ENCODE measurements at regions not wholly inside any gene's neighbourhood (a gene's known extent, or its start where the extent isn't known, plus 50 kb on each side); places are given as distances from the start of the nearest gene placed in this dataset.

DNA sequence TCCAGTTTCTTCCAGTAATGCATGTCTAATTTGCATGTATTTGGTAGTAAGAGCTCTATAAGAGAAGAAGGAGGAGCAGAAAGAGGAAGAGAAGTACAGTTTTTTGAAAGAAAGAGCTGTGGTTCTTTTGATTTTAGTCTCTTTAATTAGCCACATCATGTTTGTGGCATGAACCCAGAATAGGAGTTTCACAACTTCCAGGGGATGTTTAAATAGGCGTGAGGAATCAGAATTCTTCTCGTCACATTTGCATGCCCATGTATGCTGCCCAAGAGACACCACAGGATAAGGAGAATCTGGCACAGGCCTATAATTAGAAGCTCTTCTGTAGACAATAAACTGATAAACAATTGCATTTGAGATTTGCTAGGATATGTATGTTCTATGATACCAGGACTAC lies 78.7 kb downstream of the GAS1 start:
- H3K36me3 ChIP-seq (replicated peaks in 1 of 2; ENCODE audit: control extremely low read depth in 1 of 2, control insufficient read depth in 1 of 2, extremely low read depth in 1 of 2, insufficient read depth in 2 of 2, low read length in 1 of 2): no peaks in the 10 kb centered on the region
- peaks cover 2% of the 10 kb centered on the region for H3K9me3 Mint-ChIP-seq (ENCODE audit: insufficient read depth)
- DNase-seq (no peak), ATAC-seq (ENCODE audit: low read depth) (no peak)
- H3K27ac ChIP-seq (ENCODE audit: low read length in 2 of 2): no peak overlapping the region
- ChIA-PET CTCF (no interaction called here), POLR2A (no interaction called here)
- no peak overlapping the region for H3K4me3 Mint-ChIP-seq
- no peaks in the 10 kb centered on the region for H3K9me3 ChIP-seq (ENCODE audit: control extremely low read depth in 1 of 3, control insufficient read depth in 2 of 3, insufficient read depth in 1 of 3, low read length in 2 of 3)
- H3K9ac ChIP-seq (ENCODE audit: low read length): no peak overlapping the region
- no peaks in the 10 kb centered on the region for H3K79me2 ChIP-seq (ENCODE audit: control insufficient read depth, insufficient read depth, low read length)
- H2AFZ ChIP-seq (ENCODE audit: insufficient read depth, low read depth, low read length, poor library complexity, severe bottlenecking): no peak overlapping the region
- H3K27ac Mint-ChIP-seq: no peak overlapping the region
- WGBS (ENCODE audit: insufficient coverage): no CpG with 5 or more reads among the region's 2 CpGs
- TF ChIP-seq EZH2 (IDR thresholded peaks at IDR 0.05; ENCODE audit: borderline replicate concordance, insufficient read depth, low read depth, low read length, poor library complexity, severe bottlenecking): no peak
- TF ChIP-seq, protein P1, sequence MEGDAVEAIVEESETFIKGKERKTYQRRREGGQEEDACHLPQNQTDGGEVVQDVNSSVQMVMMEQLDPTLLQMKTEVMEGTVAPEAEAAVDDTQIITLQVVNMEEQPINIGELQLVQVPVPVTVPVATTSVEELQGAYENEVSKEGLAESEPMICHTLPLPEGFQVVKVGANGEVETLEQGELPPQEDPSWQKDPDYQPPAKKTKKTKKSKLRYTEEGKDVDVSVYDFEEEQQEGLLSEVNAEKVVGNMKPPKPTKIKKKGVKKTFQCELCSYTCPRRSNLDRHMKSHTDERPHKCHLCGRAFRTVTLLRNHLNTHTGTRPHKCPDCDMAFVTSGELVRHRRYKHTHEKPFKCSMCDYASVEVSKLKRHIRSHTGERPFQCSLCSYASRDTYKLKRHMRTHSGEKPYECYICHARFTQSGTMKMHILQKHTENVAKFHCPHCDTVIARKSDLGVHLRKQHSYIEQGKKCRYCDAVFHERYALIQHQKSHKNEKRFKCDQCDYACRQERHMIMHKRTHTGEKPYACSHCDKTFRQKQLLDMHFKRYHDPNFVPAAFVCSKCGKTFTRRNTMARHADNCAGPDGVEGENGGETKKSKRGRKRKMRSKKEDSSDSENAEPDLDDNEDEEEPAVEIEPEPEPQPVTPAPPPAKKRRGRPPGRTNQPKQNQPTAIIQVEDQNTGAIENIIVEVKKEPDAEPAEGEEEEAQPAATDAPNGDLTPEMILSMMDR (IDR thresholded peaks at IDR 0.05): no peak
- no peaks in the 10 kb centered on the region for H3K27me3 Mint-ChIP-seq
- no peak overlapping the region for H3K4me2 ChIP-seq (replicated peaks; ENCODE audit: low read depth, low read length, poor library complexity, severe bottlenecking)
- H4K20me1 ChIP-seq (ENCODE audit: control insufficient read depth, insufficient read depth, low read length, poor library complexity, severe bottlenecking): no peaks in the 10 kb centered on the region
- H3K27me3 ChIP-seq (replicated peaks in 1 of 4; ENCODE audit: control extremely low read depth in 1 of 4, control insufficient read depth in 3 of 4, insufficient read depth in 4 of 4, low read length in 3 of 4): no peaks in the 10 kb centered on the region
- H3K4me1 Mint-ChIP-seq: no peaks in the 10 kb centered on the region
- intact Hi-C loops (cut with micrococcal nuclease): no loop called here
- no peaks in the 10 kb centered on the region for H3K4me1 ChIP-seq (ENCODE audit: control insufficient read depth in 2 of 2, insufficient read depth in 2 of 2, low read length in 2 of 2)
- no peak overlapping the region for H3K4me3 ChIP-seq (ENCODE audit: control extremely low read depth in 1 of 5, extremely low read depth in 1 of 5, insufficient read depth in 1 of 5, low read depth in 2 of 5, low read length in 4 of 5)

DNA sequence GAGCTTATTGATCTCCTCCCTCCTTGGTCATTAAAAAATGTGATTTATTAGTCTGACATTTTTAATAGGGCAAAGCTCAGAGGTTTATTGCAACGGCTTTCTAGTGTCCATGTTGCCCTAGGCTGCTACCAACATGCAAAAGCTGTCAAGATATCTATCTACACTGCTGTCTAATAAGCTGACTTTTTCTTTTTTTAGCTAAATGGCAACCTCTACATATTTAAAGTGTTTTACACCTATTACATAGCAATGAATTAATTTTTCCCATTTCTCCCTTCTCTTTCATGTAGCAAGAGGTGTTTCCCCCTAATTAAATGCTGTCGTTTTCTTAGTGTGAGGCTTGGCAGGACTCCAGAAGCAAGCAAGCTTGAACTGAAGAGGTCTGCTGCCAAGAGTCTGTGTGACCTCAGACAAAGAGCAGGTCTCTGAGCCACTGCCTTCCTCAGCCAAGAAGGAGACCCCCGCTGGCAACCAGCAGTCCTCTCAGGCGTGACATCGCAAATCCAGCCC lies 79.4 kb downstream of the GAS1 start:
- DNase-seq (no peak), ATAC-seq (ENCODE audit: low read depth) (no peak)
- Histone ChIP-seq H3K9ac (ENCODE audit: low read length) (no peak overlapping the region), H3K79me2 (ENCODE audit: control insufficient read depth, insufficient read depth, low read length) (no peaks in the 10 kb centered on the region), H3K4me1 (ENCODE audit: control insufficient read depth in 2 of 2, insufficient read depth in 2 of 2, low read length in 2 of 2) (no peaks in the 10 kb centered on the region), H3K9me3 (ENCODE audit: control extremely low read depth in 1 of 3, control insufficient read depth in 2 of 3, insufficient read depth in 1 of 3, low read length in 2 of 3) (no peaks in the 10 kb centered on the region), H3K4me2 (replicated peaks; ENCODE audit: low read depth, low read length, poor library complexity, severe bottlenecking) (no peak overlapping the region), H4K20me1 (ENCODE audit: control insufficient read depth, insufficient read depth, low read length, poor library complexity, severe bottlenecking) (no peaks in the 10 kb centered on the region), H3K27ac (ENCODE audit: low read length in 2 of 2) (no peak overlapping the region), H2AFZ (ENCODE audit: insufficient read depth, low read depth, low read length, poor library complexity, severe bottlenecking) (no peak overlapping the region), H3K36me3 (replicated peaks in 1 of 2; ENCODE audit: control extremely low read depth in 1 of 2, control insufficient read depth in 1 of 2, extremely low read depth in 1 of 2, insufficient read depth in 2 of 2, low read length in 1 of 2) (no peaks in the 10 kb centered on the region), H3K27me3 (replicated peaks in 1 of 4; ENCODE audit: control extremely low read depth in 1 of 4, control insufficient read depth in 3 of 4, insufficient read depth in 4 of 4, low read length in 3 of 4) (no peaks in the 10 kb centered on the region), H3K4me3 (ENCODE audit: control extremely low read depth in 1 of 5, extremely low read depth in 1 of 5, insufficient read depth in 1 of 5, low read depth in 2 of 5, low read length in 4 of 5) (no peak overlapping the region)
- intact Hi-C loops (cut with micrococcal nuclease): no loop called here
- H3K4me3 Mint-ChIP-seq: no peak overlapping the region
- ChIA-PET CTCF (no interaction called here), POLR2A (no interaction called here)
- H3K9me3 Mint-ChIP-seq (ENCODE audit: insufficient read depth): no peaks in the 10 kb centered on the region
- no peaks in the 10 kb centered on the region for H3K27me3 Mint-ChIP-seq
- 55% methylated on average over 2 of the region's 5 CpGs for WGBS (ENCODE audit: insufficient coverage)
- TF ChIP-seq, protein P1 (IDR thresholded peaks at IDR 0.05): no peak
- no peak for TF ChIP-seq EZH2 (IDR thresholded peaks at IDR 0.05; ENCODE audit: borderline replicate concordance, insufficient read depth, low read depth, low read length, poor library complexity, severe bottlenecking)
- no peaks in the 10 kb centered on the region for H3K4me1 Mint-ChIP-seq
- H3K27ac Mint-ChIP-seq: no peak overlapping the region
